Muscle layer of duodenum (tissue), 2 donors: ENCODE measurements at regions not wholly inside any gene's neighbourhood (a gene's known extent, or its start where the extent isn't known, plus 50 kb on each side); places are given as distances from the start of the nearest gene placed in this dataset.
"Not testable (repeated sequence)": the region's sequence is repeated elsewhere in the genome, so short reads cannot be mapped to it uniquely, and the experiment has no call there.

Experiments
- H3K27ac ChIP-seq: one replicate; pipeline ENCODE4 v1.7.0; 2013; ENCODE audit warnings: mild to moderate bottlenecking, low read length
- H3K27me3 ChIP-seq: one replicate; pipeline ENCODE4 v1.7.0; 2013; ENCODE audit warnings: low read depth, mild to moderate bottlenecking, control low read depth, low read length
- H3K36me3 ChIP-seq, 2 donors: one replicate each; pipeline ENCODE4 v1.7.0; 2013; ENCODE audit warnings: low read length in 2 of 2, control low read depth in 1 of 2, mild to moderate bottlenecking in 1 of 2; ENCODE audit not compliant: insufficient read depth in 2 of 2, control insufficient read depth in 1 of 2
- H3K4me1 ChIP-seq, 2 donors: one replicate each; pipeline ENCODE4 v1.7.0; 2013; ENCODE audit warnings: low read length in 2 of 2, mild to moderate bottlenecking in 2 of 2, control low read depth in 1 of 2, moderate library complexity in 1 of 2; ENCODE audit not compliant: insufficient read depth in 2 of 2, control insufficient read depth in 1 of 2
- H3K4me3 ChIP-seq, 2 donors: one replicate each; pipeline ENCODE4 v1.7.0; 2013; ENCODE audit warnings: low read length in 2 of 2, low read depth in 1 of 2, mild to moderate bottlenecking in 1 of 2
- H3K9me3 ChIP-seq, 2 donors: one replicate each; pipeline ENCODE4 v1.7.0; 2013; ENCODE audit warnings: low read length in 2 of 2, control low read depth in 1 of 2, mild to moderate bottlenecking in 1 of 2; ENCODE audit not compliant: control insufficient read depth in 1 of 2
- donor health status: healthy.

DNA sequence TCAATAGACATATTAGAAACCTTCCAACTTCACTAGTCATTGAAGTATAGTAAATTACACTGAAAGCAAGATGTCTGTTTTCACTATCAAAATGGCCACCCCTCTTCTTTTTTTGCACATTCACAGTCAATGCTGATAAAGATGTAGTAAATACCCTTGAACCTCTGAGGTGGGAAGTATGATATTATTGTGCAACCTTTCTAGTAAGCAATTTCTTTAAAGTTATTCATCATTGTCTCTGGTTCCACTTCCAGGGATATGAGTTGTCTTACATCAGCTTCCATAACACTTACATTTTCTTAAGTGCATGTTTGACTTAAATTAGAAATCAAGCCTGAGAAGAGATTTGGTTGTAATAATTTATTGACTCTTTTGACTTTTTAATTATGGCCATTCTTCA is 453.9 kb upstream of the MGAT4C start:
- H3K4me3 ChIP-seq = no peak overlapping the region
- H3K27me3 ChIP-seq = no peaks in the 10 kb centered on the region
- no peaks in the 10 kb centered on the region for H3K36me3 ChIP-seq
- H3K27ac ChIP-seq = no peak overlapping the region
- no peaks in the 10 kb centered on the region for H3K9me3 ChIP-seq
- no peaks in the 10 kb centered on the region for H3K4me1 ChIP-seq

DNA sequence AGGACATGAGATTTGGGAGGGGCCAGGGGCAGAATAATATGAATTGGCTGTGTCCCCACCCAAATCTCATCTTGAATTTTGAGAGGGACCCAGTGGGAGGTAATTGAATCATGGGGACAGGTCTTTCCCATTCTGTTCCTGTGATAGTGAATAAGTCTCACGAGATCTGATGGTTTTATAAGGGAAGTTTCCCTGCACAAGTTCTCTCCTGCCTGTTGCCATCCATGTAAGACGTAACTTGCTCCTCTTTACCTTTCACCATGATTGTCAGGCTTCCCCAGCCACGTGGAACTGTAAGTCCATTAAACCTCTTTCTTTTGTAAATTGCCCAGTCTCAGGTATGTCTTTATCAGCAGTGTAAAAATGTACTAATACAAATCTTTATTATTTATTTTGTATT is 452.8 kb upstream of the MGAT4C start:
- H3K4me3 ChIP-seq, H3K36me3 ChIP-seq, H3K4me1 ChIP-seq, H3K27ac ChIP-seq, H3K9me3 ChIP-seq, H3K27me3 ChIP-seq: not testable (repeated sequence)

DNA sequence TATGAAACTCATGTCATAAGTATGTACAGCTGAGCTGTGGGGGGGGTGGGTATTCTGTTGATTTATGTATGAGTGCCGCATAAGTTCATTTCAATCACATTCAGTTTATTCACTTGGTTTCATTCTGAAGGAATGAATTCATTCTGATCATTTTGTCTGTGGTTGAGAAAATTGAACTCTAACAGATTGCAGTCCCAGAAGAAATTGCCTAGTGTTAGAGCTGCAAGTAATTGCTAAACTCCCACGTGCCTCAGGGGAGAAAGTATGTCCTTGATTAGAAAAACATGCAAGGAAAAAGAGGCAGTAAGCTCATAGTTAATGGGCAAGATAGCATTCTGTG is 442.4 kb upstream of the MGAT4C start:
- no peaks in the 10 kb centered on the region for H3K4me1 ChIP-seq
- no peaks in the 10 kb centered on the region for H3K36me3 ChIP-seq
- no peak overlapping the region for H3K4me3 ChIP-seq
- H3K27ac ChIP-seq = no peak overlapping the region
- no peaks in the 10 kb centered on the region for H3K27me3 ChIP-seq
- H3K9me3 ChIP-seq = no peaks in the 10 kb centered on the region

DNA sequence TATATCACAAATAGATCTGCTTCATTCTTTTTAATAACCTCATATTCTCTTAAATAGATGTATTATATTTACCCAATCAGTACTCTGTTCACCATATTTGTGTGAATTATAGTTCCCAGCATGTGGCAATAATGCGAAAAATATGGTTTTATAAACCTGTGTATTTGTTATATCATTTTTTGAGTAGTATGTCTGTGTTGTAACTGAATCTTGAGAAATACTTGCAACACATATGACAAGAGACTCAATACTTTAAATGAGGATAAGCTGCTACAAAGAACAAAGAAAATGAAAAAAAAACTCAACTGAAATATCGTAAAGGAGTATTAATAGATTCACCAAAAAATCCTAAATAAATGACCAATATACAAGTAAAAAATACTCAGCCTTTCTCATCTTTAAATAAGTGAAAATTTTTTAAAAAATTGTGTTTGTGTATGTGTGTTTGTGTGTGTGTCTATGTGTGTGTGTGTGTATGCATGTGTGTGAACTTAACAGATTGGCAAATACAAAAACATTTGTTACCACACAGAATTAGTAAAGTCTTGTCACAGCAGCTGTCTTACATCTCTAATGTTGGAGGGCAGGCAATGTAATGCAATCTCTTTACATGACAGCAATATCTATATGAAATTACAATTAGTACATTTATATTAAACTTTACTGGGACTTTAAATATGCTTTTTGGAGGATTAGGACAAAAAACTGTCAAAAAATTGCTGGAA is 441.9 kb upstream of the MGAT4C start:
- H3K4me3 ChIP-seq = no peak overlapping the region
- H3K27ac ChIP-seq = no peak overlapping the region
- no peaks in the 10 kb centered on the region for H3K4me1 ChIP-seq
- H3K36me3 ChIP-seq = no peaks in the 10 kb centered on the region
- no peaks in the 10 kb centered on the region for H3K9me3 ChIP-seq
- no peaks in the 10 kb centered on the region for H3K27me3 ChIP-seq

DNA sequence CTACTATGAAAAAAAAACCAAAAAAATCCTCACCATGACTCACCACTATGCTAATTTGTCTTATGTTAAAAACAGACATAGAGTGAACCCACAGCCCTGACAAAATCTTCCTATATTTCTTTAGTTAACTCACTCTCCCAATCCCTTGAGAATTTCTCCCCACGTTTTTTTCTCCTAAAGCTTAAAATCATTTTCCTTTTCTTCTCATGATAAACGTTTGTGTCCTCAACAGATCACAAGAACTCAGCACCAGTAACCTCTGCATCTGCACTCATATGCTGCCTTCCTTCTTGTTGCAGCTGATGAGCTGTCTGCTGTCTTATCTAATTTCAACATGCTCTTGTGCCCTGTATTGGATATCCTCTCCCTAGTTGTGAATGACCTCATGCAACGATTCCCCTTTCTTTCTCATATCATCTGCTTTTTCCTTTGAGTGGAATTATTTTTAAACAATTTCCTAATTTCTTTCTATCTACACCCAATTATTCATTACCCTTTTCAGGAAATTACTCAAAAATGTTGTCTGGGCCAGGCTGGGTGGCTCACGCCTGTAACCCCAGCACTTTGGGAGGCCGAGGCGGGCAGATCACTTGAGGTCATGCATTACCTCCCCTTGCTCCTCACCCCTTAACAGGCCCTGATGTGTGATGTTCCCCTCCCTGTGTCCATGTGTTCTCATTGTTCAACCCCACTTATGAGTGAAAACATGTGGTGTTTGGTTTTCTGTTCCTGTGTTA is 427.5 kb upstream of the MGAT4C start:
- H3K4me1 ChIP-seq = no peaks in the 10 kb centered on the region
- no peaks in the 10 kb centered on the region for H3K36me3 ChIP-seq
- no peak overlapping the region for H3K4me3 ChIP-seq
- no peaks in the 10 kb centered on the region for H3K27me3 ChIP-seq
- no peak overlapping the region for H3K27ac ChIP-seq
- peaks cover 0 to 2% of the 10 kb centered on the region in 2 donors for H3K9me3 ChIP-seq

DNA sequence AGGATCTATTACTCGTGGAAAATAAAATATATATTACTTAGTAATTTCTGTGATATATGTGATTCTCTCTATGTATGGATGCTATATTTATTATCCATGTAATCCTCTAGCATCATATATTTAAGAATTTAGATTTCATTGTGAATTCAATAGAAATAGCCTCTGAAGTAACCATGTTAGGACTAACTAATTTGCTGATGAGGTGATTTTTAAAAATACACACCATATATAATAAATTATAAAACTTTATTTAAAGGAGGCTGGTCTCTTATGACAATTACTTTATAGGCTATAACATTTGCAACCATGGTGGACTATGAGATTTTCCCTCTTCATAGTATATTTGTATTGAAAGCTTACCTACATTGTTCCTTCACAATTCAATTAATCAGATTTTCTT is 424.9 kb upstream of the MGAT4C start:
- Histone ChIP-seq H3K4me3 (no peak overlapping the region), H3K36me3 (no peaks in the 10 kb centered on the region), H3K27ac (no peak overlapping the region)

DNA sequence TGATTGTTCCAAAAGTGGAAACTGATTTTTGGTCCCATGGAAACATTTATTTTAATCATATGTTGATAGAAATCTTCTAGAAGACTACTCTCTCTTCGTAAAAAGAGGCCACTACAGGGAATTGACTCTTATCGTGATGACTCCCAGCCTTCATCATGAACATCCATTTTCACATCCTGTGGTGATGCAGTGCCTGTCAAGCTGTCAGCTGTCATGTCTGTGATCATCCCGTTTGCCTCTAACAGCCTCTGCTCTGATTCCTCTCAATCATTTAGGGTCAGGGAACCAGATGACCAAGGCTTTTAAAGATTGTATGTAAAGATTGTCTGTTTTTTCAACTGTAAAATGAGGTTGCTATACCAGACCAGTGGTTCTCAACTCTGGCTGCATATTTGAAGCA is 419.0 kb upstream of the MGAT4C start:
- Histone ChIP-seq H3K27ac (no peak overlapping the region), H3K4me1 (no peaks in the 10 kb centered on the region), H3K27me3 (no peaks in the 10 kb centered on the region), H3K36me3 (no peaks in the 10 kb centered on the region), H3K9me3 (peaks cover 0 to 2% of the 10 kb centered on the region in 2 donors), H3K4me3 (no peak overlapping the region)

More for the DNA sequence above, 424.9 kb upstream of the MGAT4C start:
- no peaks in the 10 kb centered on the region for H3K4me1 ChIP-seq
- peaks cover 0 to 2% of the 10 kb centered on the region in 2 donors for H3K9me3 ChIP-seq
- no peaks in the 10 kb centered on the region for H3K27me3 ChIP-seq

DNA sequence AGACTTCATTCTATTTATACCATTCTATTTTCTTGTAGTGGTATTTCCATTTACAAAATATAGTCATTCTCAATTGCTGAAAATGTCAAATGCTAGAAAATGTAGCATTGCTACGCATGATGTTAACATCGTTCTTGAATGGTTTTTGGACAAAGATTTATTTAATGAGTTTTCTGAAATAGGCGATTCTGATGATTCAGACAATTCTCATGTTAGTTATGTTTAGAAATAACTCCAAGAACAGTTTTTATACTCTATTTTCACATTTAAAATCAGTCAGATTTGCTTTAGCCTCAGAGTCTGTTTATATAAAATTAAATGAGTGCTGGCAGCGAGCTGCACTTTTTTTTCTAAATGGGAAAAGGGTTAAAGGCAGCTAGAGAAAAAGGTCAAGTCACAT is 414.8 kb upstream of the MGAT4C start:
- no peaks in the 10 kb centered on the region for H3K4me1 ChIP-seq
- no peaks in the 10 kb centered on the region for H3K27me3 ChIP-seq
- H3K27ac ChIP-seq = no peak overlapping the region
- H3K4me3 ChIP-seq = no peak overlapping the region
- H3K9me3 ChIP-seq = no peaks in the 10 kb centered on the region
- H3K36me3 ChIP-seq = no peaks in the 10 kb centered on the region

DNA sequence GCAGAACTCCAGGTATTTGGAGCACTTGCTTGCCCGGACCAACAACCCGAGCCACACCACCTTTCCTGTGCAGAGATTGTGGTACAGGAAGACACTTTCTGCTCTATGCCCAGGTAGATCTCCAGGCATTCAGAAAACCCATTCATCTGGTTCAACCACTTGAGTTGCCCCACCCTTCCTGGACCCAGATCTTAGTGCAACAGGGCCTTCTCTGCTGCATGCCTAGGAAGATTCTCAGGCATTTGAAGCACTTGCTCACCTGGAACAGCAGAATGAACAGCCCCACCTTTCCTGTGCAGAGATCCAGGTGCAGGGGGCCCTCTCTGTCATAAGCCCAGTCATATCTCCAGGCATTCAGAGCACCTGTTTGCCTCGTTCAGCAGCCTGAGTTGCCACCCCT is 412.8 kb upstream of the MGAT4C start:
- Histone ChIP-seq H3K4me1 (no peaks in the 10 kb centered on the region), H3K36me3 (no peaks in the 10 kb centered on the region), H3K27ac (no peak overlapping the region), H3K4me3 (no peak overlapping the region), H3K27me3 (no peaks in the 10 kb centered on the region), H3K9me3 (no peaks in the 10 kb centered on the region)

DNA sequence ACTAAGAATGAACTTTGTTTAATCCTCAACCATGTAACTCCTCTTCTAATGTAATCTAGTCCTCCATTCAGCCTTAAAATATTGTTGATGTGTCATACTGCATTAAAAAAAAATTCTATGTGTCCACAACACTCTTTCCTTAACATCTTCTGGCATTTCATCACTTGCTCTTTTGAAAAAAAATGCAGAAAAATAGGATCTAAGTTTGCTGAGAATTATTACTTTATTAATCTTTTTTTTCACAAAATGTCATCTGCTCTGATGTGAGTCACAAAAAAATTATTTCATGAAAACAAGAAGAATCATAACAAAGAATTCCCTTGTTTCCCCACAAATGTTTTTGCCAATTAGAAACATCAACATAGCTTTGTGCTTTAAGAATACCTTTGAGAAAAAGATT is 410.1 kb upstream of the MGAT4C start:
- H3K27ac ChIP-seq = no peak overlapping the region
- H3K4me3 ChIP-seq = no peak overlapping the region
- no peaks in the 10 kb centered on the region for H3K9me3 ChIP-seq
- no peaks in the 10 kb centered on the region for H3K36me3 ChIP-seq
- no peaks in the 10 kb centered on the region for H3K4me1 ChIP-seq
- no peaks in the 10 kb centered on the region for H3K27me3 ChIP-seq

DNA sequence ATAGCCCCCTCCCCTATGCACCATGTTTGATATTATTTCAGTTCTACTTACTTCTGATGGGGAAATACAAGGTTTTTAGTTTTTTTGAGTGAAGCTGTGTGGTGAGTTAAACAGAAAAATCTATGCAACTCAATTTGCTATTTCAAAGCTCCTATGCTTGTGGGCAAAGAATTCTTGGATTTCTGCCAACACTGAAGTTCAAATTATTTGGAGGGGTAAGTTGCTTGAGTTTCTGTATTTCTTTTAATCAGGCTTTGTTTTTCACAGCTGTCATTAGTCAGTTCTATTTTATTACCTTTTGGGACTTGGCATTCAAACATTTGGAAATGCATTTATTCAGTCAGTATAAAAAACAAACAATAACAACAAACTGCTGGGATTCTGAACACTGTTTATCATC is 407.5 kb upstream of the MGAT4C start:
- Histone ChIP-seq H3K4me3 (no peak overlapping the region), H3K27me3 (no peaks in the 10 kb centered on the region), H3K4me1 (no peaks in the 10 kb centered on the region), H3K36me3 (no peaks in the 10 kb centered on the region), H3K9me3 (no peaks in the 10 kb centered on the region), H3K27ac (no peak overlapping the region)

DNA sequence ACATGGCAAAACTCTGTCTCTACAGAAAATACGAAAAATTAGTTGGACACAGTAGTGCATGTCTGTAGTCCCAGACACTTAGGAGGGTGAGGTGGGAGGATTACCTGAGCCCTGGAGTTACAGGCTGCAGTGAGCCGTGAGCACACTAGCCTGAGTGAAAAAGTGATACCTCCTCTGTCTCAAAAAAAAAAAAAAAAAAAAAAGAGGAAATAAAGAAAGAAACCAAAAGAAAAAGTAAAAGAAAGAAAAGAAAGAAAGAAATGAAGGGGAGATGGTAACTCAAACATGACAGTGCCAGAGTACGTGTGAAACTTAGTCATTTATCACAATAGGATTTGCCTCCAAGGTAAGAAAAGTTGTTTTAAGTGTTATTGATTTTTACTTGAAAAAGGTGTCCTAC is 407.0 kb upstream of the MGAT4C start:
- no peaks in the 10 kb centered on the region for H3K27me3 ChIP-seq
- no peaks in the 10 kb centered on the region for H3K36me3 ChIP-seq
- H3K9me3 ChIP-seq = no peaks in the 10 kb centered on the region
- H3K4me1 ChIP-seq = no peaks in the 10 kb centered on the region
- no peak overlapping the region for H3K4me3 ChIP-seq
- no peak overlapping the region for H3K27ac ChIP-seq
